HG03442 (cell line): ENCODE measurements at regions not wholly inside any gene's neighbourhood (a gene's known extent, or its start where the extent isn't known, plus 50 kb on each side); places are given as distances from the start of the nearest gene placed in this dataset.

Source experiments
- ATAC-seq: cut with Tn5 transposase; IDR thresholded peaks from one replicate; pipeline ENCODE4 v1.9.1; 2021; ENCODE audit warnings: mild to moderate bottlenecking, moderate library complexity; ENCODE audit not compliant: unreplicated experiment

DNA sequence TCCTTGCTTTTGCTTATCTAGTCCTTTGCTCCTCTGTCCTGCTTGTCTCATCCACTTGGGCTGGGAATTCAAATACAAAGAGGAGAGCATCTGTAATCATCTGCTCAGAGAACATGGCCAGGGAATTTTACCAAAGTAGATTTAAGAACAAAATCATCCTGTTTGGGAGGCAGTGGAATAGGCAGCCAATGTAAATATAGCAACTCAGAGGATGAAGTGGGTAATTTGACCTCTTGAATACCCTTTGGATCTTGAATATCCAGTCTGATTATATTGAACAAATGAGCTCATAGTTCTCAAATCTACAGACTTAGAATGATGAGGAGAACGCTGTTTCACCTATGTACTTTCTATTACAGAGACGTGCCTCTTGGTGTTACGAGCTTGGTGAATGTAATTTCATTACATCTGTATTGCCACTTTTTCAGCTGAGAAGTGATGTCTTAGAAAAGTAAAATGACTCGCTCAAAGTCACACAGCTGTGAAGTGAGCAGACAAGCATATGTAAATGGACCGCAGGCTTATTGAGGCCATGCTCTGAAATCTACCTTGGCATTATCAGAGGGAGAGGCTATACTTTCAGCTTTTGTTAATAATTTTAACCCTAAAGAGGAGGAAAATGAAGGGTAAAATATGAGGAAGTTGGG is 266.3 kb downstream of the MTX2 start:
- no peak for ATAC-seq

- no peak for ATAC-seq
Observed at GRCh38 chr2:176536439-176537133, 267.3 kb downstream of the MTX2 start.

- no peak for ATAC-seq
Observed at GRCh38 chr2:176537932-176538331, 268.7 kb downstream of the MTX2 start.

DNA sequence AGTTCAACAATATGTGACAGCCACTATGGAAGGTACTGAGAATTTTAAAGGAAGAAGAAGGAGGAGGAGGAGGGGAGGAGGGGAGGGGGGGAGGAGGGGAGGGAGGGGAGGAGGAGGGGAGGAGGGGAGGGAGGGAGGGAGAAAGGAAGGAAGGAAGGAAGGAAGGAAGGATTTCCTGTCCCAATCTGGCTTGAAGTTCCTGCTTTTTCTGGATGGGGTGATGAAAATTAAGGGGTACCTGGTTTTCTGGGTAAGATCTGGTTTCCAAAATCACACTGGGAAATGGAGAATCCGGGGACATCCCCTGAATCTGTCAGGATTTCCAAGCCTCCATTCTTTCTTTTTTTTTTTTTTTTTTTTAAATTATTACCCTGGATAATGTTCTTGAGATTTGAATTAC is 271.8 kb downstream of the MTX2 start:
- ATAC-seq, result no peak

- no peak for ATAC-seq
Observed at GRCh38 chr2:176542476-176542875, 273.2 kb downstream of the MTX2 start.

DNA sequence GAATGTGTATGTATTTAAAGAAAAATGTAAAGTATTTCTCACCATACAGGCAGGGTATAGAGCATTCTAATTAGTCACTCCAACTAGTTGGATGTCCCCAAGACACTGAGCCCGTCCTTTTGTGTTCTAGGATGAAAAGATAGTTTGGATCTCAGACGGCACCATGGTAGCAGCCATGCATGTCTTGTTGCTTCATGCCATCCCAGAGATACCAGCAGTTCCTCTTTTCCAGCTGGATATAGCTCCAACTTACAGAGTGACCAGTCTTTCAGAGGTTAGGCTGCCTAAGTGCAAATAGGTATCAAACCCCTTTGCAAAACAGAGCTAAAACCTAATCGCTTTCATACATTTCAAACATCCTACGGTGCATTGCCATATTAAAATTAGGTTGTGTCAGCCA is 275.3 kb downstream of the MTX2 start:
- ATAC-seq, result no peak

GRCh38 chr2:176544991-176545956 is 276.0 kb downstream of the MTX2 start:
- no peak for ATAC-seq

DNA sequence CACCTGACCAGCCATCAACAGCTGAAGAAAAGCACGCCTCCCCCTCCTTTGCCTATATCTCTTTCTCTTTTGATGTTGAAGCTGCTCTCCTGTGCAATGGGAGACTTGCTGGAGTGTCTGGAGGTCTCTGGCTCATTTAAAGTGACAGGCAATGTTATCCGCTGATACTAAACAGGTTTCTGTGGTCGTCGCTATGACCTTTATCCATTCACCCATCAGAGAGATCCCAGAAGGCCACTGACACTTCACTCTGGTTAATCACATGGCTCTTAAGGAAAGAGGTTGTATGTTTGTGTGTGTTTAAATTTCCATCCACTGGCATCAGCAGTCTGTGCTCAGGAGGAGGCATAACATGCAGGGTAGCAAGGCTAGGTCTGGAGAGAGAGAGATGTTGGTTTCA is 277.3 kb downstream of the MTX2 start:
- ATAC-seq, result no peak

- no peak for ATAC-seq
Observed at GRCh38 chr2:176552501-176553135, 283.4 kb downstream of the MTX2 start.

DNA sequence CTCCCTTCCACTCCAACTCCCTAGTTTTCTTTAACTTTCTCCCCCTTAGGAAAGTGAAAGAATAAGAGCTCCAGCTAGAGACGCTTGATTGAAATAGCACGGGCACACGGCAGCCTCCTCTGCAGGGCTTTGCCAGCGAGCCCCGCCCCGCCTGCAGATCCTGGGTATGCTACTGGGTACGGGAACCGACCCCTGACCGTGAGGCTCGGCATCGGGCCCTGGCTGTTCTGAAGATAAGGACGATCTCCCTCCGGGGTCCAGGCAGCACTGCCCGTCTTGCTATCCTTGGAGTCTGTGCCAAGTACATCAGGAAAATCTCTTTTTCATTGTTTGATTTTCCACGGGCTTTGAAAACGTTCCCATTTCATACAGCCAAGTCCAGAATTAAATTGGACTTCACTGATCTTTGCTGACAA is 284.5 kb downstream of the MTX2 start:
- ATAC-seq, result no peak

DNA sequence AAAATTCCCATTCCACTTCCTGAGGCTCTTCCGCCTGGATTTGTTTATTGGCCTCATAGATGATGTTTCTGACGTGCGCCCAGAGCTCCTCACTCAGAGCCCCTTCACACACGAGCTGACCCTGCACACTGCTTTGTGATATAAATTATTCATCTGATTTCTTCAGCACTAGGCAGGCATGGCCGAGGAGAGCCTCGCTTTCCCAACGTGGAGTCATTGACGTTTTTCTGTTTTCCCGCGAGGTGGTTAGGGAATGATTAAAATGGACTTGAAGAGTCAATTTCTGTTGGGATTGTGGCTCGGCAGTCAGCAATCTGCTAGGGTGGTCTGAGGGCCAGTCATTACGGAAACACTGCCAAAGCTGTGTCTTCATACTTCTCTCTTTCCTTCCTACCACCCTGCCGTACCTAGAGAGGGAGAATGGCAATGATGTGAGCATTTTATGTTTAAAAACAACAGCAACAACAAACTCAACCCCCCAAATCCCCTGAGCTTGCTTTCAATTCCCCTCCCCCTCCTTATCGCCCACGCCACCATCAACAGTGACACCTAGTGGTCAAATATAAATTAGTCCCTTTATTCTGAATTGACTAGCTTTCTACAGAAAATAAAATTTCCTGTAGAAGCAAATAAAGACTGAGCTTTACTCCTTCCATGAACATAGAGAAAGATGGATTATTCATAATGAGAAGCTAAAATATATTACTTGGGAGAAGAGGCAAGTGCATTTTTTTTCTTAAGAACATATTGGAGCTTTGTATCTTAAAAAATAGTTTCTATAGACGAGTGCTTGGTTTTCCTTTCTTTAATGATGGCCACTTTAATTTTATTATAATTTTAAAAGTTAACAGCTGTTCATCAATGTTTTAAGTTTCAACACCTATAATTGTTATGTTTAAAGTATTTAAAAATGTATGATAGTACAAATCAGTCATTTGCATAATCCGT is 285.1 kb downstream of the MTX2 start:
- no peak for ATAC-seq

GRCh38 chr2:176555112-176555511 is 285.9 kb downstream of the MTX2 start:
- ATAC-seq, result no peak

DNA sequence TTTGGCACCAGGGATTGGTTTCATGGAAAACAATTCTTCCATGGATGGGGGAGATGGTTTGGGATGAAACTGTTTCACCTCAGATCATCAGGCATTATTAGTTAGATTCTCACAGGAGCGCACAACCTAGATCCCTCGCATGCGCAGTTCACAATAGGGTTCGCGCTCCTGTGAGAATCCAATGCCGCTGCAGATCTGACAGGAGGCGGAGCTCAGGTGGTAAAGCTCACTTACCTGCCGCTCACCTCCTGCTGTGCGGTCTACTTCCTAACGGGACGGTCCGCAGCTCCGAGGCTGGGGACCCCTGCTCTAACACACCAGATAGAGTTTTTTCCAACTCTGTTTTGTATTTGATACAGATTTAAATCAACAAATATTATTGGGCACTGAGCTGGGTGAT is 286.5 kb downstream of the MTX2 start:
- ATAC-seq, result no peak

DNA sequence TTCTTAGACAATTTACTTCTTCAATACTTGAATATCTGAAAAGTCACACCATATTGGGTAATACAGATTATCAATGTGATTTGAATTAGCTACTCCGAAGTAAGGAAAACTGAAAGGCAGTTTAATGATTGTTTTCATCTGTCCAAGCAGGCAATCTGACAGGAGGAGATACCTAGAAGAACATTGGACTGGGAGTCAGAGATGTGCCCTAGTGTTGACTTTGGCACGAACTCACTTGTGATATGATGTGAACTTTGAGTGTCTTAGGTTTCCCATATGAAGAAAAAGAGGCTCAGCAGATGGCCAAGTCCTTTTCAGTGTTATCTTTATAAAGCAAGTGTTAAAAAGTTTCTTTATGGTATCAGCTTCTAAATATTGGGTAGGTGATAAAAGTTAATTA is 287.1 kb downstream of the MTX2 start:
- no peak for ATAC-seq

DNA sequence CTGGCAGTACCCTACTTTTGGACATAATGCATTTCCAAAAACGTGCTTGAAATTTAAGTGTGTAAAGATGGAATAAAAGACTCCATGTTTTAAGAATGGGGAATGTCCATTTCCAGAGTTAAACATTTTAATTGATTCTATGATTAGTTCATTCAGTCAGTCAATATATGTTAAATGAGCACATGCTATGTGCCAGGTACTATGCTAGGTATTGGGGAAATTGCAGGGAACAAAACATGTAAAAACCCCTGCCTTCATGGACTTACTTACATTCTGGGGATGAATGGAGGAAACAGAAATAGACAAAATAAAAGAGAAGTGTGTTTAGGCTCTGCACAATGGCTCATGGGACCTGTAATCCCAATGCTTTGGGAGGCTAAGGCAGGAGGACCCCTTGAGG is 288.6 kb downstream of the MTX2 start:
- ATAC-seq, result no peak

GRCh38 chr2:176558574-176559140 is 289.4 kb downstream of the MTX2 start:
- ATAC-seq, result no peak

DNA sequence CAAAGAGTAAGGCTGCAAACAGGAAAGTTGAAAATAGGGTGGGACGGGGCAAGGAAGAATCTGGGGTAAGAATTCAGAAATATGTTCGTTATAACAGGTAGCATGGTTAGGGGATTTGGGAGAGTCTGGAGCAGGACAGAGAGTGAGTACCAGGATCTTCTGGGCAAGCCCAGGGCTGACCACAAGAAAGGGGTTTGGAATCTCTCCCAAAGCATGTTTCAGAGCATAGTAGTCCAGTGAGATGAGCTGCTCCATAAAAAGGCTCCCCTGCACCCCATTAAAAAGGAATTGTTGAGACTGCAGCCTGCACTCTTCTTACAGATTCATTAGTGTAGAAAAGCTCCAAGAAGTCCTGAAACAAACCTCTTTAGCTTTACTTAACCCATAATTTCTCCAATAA is 291.1 kb downstream of the MTX2 start:
- no peak for ATAC-seq

- ATAC-seq, result no peak
Observed at GRCh38 chr2:176561706-176562105, 292.5 kb downstream of the MTX2 start.

DNA sequence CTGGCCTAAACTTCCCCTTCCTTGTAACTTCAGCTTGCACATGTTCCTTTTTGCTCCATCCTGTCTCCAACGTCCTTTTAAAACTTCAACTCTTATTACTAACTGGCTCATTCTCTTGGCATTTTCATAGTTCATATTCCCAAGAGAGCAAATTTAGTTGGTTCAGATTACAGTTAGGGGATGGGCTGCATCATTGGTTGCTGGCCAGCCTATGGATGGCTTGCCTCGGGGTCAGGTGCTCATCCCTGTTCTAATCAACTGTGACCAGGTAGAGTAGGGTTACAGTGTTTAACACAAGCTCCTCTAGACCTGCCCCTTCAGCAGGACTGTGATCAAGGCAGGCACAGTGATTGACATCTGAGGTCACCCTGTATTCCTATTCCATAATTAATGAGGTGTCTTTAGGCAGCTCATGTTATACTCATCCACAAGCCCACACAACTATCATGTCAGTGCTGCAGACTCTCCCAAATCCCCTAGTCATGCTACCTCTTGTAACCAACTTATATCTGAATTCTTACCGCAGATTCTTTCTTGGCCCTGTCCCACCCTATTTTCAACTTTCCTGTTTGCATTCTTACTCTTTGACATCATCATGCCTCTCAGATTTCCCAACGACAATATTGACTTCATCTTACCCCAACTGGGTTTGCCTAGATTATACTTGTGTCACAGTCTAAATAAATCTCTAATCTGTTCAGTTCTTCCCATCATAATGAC is 293.3 kb downstream of the MTX2 start:
- no peak for ATAC-seq
